T-helper 22 cell (primary cell): ENCODE measurements at regions not wholly inside any gene's neighbourhood (a gene's known extent, or its start where the extent isn't known, plus 50 kb on each side); places are given as distances from the start of the nearest gene placed in this dataset.
A peak's percentile ranks its signal among the peaks of the same experiment; 100 is the strongest.
"Not testable (repeated sequence)": the region's sequence is repeated elsewhere in the genome, so short reads cannot be mapped to it uniquely, and the experiment has no call there.

Source experiments
- DNase-seq: peaks from one replicate; pipeline ENCODE4 v3.0.0-alpha.2; 2020; ENCODE audit warnings: low read depth

GRCh38 chr14:24744641-24745040, 110.7 kb upstream of the GZMB start:
- DNase-seq, result no peak

GRCh38 chr14:24741871-24742270, 107.9 kb upstream of the GZMB start:
- no peak for DNase-seq

- DNase-seq, result no peak
These were observed 102.1 kb upstream of the GZMB start for GRCh38 chr14:24735984-24736630.

GRCh38 chr14:24734917-24735500, 101.0 kb upstream of the GZMB start:
- DNase-seq, result no peak

GRCh38 chr14:24726480-24726879, 92.5 kb upstream of the GZMB start:
- DNase-seq, result no peak

GRCh38 chr14:24725311-24725710, 91.3 kb upstream of the GZMB start:
- no peak for DNase-seq

GRCh38 chr14:24721775-24722174, 87.8 kb upstream of the GZMB start:
- DNase-seq, result no peak

GRCh38 chr14:24715239-24715638, 81.2 kb upstream of the GZMB start:
- DNase-seq, result no peak

- DNase-seq, result no peak
These were observed 79.4 kb upstream of the GZMB start for GRCh38 chr14:24713404-24713803.

- DNase-seq, result no peak
These were observed 78.9 kb upstream of the GZMB start for GRCh38 chr14:24712909-24713308.

GRCh38 chr14:24712374-24712773, 78.4 kb upstream of the GZMB start:
- no peak for DNase-seq

GRCh38 chr14:24710403-24711112, 76.6 kb upstream of the GZMB start:
- peak; percentile 12 for DNase-seq

- no peak for DNase-seq
These were observed 74.7 kb upstream of the GZMB start for GRCh38 chr14:24708684-24709083.

GRCh38 chr14:24706351-24706750, 72.4 kb upstream of the GZMB start:
- DNase-seq, result no peak

- DNase-seq, result no peak
These were observed 71.8 kb upstream of the GZMB start for GRCh38 chr14:24705840-24706239.

GRCh38 chr14:24701062-24701461, 67.1 kb upstream of the GZMB start:
- no peak for DNase-seq

- no peak for DNase-seq
These were observed 66.5 kb upstream of the GZMB start for GRCh38 chr14:24700511-24700910.

- DNase-seq, result no peak
These were observed 65.1 kb upstream of the GZMB start for GRCh38 chr14:24699052-24699451.

GRCh38 chr14:24696280-24696920, 62.4 kb upstream of the GZMB start:
- not testable (repeated sequence) for DNase-seq

- DNase-seq, result no peak
These were observed 61.6 kb upstream of the GZMB start for GRCh38 chr14:24695265-24696241.

- no peak for DNase-seq
These were observed 60.7 kb upstream of the GZMB start for GRCh38 chr14:24694680-24695079.

GRCh38 chr14:24693983-24694382, 60.0 kb upstream of the GZMB start:
- no peak for DNase-seq
